ENCODE measurements at regions not wholly inside any gene's neighbourhood (a gene's known extent, or its start where the extent isn't known, plus 50 kb on each side); places are given as distances from the start of the nearest gene placed in this dataset.
"Not testable (repeated sequence)": the region's sequence is repeated elsewhere in the genome, so short reads cannot be mapped to it uniquely, and the experiment has no call there.

DNA sequence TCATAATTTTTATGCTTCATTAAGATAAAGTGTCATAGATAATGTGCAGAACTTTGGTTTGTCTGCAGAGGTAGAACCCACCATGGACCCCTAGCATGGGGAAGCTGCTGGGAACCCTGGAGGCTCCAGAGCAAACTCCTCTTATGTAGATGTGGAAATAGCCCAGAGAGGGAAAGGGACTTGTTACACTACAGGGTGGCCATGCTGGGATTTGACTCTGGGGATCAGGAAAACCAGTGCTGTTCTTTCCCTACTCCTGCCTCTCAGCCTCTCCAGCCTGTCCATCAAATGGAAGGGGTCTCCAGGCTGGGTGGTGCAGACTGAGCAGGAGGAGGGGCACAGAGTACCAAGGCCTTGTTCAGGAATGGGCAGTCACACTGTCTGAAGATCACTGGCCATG, 54.2 kb downstream of the MSX1 start:
- DNase-seq, result no peak

DNA sequence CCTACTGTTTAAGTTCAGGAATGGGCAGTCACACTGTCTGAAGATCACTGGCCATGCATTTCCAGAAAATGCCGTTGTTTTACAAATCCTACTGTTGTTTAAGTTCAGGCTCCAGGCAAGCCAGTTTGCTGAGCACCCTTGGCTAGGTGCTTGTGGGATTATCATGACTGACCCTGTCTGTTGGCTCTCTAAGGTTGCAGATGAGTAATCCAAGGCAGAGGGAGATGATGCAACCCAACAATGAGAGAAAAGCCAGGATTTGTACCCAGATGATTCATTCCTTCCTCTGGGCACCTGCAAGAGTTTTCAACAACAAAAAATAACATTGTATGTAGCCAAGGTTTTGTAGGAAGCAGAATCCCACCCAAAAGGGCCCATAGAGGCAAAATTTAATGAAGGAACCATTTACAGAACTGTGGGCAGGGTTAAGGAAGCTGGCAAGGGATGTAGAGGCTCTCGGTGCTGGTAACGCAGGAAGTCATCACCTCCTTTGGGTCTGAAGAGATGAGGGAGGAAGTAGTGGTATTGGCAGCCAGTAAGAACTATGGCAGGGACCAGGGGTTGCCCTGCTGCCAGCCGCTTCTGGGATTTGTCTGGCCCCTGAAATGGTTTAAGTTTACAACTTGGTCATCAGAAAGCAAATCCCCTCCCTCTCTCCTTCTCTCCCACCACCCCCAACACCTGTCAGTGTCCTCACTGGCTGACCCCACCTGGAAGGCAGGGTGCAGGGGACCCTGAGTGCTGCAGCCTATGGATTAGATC, 54.8 kb downstream of the MSX1 start:
- no peak for DNase-seq

DNA sequence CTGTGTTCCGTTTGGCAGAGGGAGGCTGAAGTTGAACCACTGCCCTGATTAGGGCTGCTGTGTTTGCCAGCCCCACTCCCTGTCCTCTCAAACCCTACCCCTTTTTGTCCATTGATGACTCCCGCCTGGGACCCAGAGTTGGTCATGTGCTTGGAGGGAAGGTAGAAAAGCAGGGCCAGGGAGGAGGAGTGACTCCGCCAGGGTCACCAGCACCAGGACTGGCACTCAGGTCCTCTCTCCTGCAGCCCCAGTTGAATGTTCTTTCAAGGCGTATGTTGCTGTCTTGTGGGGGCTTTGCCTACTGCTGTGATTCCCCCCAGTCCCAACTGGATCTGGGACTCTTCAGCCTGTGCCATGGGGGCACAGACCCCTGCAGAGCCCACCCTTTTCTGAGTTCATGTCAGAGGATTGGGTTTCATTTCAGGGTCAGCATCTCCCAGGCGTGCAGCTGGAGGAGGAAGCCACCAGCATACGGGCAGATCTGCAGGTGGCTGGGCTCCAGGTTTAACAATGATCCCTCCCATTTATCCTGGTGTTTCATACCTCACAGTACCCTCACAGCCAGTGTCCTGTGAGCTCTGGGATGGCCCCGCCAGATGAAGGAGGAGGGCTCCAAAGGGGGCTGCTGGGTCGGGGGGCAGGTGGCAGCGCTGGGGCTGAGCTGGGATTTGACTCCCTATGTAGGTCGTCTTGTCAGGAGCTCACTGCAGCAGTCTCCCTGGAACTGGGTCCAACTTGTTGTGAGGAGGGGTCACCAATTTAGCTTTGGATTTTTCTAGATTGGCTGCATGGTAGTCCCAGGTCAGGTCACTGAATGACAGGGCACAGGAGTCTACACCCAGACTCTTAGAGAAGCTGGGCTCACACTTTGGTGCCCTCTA, 55.7 kb downstream of the MSX1 start:
- no peak for DNase-seq

DNA sequence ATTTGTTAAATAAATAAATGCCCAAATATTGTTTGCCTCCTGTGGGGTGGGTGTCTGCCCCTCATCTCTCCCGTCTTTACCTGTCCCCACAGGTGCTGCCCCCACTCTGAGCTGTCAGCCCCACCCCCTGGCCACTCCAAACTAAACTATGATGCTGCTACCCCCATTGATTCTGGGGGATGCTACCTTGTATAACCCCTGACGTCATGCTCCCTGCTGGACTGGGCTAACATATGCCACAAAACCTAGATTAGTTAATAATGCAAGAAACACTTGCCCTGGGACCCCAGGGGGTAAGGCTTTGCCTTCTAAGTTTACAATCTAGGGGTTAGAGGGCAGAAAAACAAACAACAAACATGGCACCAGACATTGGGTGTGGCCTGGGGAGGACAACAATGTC, 58.6 kb downstream of the MSX1 start:
- DNase-seq, result no peak

DNA sequence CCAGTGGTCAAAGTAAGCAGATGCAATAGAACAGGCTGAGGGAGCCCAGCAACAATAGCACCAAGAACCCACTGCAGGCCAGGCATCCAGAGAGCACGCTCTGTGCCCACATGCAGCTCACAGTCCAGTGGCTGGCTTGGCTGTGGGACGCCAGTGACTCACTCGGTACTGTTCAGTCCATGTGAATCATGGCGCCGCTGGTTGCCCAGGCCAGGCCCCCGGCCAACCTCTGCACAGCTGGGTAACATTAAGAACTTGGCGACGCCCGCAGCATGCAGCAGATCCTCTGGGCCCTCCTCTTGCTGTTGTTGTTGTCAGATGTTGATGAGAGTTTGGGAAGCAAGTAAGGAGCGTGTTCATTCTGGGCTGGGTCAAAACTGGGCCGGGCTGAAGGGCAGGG, 60.5 kb downstream of the MSX1 start:
- no peak for DNase-seq

DNA sequence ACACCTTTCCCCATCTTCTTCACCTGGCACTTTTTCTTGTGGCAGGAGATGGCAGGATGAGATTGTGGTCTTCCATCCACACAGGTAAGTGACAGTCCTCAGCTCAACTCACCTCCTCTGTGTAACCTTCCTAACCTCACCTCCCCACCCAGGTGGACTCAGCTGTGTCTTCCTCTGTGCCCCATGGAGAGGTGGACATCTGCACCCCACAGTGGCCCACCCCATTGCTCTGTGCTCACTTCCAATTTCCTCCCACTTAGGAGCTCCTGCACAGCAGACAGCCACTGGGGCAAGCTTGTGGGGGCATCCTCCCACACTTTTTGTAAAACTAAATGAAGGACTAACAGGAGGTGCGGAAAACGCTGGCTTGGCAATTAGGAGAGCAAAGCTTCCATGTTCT, 61.6 kb downstream of the MSX1 start:
- no peak for DNase-seq

DNA sequence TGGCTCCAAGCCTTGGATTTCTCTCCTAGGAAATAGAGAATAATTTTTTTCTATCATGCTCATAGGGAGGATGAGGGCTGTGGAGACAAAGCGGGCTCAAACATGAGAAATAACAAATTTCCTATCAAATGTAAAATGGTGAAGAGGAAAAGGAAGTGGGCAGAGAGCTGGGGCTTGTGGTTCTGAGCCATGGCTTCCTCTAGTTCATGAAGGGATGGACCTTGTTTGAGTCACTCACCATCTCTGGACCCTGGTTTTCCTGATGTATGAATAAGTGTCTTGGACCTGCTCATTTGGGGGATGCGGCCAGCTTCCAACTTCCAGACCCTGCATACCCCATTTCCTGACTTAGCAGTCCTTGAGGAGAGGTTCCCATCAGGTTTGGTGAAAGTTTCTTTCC, 63.0 kb downstream of the MSX1 start:
- no peak for DNase-seq

DNA sequence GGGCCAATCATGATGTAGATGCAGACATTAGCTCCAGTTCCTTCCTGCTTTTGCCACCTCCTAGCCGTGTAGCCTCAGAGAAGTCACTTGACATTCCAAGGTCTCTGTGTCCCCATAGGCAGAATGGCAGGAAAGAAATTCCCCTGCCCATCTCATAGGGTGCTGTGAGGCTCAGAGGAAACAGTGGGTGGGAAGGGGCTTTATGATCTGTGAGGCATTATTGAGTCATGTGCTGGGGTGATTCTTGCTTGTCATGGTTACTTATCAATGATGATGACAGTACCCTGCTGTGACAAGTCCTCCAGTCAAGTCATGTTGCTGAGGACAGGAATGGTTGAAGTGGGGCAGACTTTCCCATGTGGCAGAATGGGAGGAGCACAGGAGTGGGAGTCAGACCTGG, 63.7 kb downstream of the MSX1 start:
- DNase-seq, result no peak

DNA sequence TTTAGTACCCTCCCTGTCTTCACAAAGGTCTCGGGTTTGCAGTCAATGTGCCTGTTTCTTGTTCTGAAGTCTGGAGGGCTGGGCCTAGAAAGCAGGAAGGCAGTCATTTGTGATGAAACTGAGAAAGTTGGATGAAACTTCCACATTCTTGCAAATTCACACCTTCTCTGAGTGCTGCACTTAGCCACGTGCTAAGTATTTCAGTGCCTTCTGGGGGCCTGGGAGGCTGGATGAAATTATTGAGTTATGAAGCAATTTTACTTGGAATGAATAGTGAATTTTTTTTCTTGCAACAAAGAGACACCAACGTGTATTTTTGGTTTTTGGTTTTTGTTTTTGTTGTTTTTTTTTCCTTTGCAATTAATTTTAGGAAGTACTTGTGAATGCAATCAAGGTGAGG, 71.2 kb downstream of the MSX1 start:
- no peak for DNase-seq

DNA sequence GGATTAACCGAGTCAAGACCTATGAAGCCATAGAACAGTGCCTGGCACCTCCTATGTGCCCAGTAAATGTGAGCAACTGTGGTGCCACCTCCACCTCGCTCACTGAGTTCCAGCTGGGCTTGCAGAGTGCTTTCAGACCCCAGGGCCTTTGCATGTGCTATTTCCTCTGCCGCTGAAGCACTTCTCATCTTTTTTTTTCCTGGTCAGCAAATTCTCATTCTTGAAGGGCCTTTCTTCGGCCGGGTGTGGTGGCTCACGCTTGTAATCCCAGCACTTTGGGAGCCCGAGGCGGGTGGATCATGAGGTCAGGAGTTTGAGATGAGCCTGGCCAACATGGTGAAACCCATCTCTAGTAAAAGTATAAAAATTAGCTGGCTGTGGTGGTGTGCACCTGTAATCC, 76.5 kb downstream of the MSX1 start:
- DNase-seq, result no peak

DNA sequence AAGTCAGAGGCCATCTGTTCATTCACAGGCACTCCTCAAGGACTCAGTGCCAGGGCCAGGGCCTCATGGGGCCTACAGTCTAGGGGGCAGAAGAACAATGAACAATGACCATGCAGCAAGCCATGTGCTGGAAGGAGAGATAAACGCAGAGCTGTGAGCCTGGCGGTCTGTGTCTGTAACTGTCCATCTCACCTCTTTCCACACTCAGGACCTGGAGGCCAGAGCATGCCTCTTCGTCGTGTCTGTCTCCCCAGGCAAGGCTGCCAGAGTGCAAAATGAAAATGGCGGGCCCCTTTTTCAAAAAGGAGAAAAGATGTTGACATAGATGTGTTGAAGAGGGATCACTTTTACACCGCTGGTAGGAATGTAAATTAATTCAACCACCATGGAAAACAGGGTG, 78.5 kb downstream of the MSX1 start:
- no peak for DNase-seq

DNA sequence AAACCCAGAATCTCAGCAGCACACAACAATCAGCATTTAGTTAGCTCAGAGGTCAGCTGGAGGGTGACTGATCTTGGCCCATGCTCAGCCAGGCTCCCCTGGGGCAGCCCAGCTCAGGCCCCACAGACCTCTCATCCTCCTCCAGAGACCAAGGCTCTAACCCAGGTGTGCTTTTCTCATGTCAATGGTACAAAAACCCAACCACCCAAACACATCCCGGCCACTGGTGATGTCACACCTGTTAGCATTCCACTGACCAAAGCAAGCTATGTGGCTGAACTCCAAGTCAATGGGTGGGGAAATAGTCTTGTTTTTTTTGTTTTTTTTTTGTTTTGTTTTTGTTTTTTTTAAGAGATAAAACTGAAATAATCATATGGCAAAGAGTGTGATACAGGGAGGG, 77.5 kb downstream of the CYTL1 start:
- no peak for DNase-seq

DNA sequence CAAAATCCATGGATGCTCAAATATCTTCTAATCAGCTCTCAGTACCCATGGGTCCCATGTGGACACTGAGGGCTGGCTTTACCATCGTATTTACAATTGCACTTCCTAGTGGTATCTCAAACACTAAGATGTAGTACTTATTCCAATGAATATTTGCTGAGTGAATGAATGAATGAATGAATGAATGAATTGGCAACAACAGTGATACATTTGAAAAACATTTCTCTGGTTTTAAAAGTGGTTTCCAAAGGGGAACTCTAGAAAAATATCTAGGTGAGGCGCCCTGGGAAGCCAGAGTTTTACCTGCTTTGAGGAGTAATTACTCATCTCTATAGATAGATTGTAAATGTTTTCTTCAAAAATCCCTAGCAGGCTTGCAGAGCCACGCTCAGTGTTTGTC, 76.6 kb downstream of the CYTL1 start:
- DNase-seq, result no peak

DNA sequence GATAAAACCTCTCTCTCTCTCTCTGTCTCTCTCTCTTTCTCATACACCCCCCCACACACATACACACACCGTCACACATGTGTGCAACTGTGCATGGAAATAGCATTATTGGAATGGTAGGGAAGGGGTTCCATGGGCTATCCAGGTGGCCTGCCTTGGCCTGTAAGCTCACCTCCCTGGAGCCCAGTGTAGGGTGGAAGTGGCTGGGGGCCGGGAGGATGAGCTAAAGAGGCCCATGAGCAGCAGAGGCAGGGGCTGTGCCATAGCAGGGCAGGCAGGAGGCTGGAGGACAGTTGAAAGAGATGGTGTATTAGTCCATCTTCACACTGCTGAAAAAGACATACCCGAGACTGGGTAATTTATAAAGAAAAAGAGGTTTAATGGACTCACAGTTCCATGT, 74.2 kb downstream of the CYTL1 start:
- DNase-seq, result no peak

DNA sequence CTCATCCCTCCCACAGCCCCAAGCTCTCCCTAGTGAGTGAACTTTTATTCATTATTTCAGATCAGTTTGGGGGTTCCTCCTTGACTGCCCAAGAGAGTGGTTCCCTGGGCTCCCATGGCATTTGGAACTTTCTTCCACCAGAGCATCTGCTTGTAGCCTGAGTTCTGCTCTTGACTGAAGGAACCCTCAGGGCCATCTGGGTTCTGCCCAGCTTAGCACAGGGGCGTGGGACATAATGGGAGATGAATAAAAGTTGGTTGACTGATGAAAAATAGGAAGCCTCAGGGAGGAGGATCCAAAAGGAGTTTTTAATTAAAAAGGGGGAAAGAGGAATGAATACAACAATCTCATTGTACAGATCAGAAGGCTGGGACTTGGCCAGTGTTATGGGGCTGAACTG, 73.4 kb downstream of the CYTL1 start:
- no peak for DNase-seq

DNA sequence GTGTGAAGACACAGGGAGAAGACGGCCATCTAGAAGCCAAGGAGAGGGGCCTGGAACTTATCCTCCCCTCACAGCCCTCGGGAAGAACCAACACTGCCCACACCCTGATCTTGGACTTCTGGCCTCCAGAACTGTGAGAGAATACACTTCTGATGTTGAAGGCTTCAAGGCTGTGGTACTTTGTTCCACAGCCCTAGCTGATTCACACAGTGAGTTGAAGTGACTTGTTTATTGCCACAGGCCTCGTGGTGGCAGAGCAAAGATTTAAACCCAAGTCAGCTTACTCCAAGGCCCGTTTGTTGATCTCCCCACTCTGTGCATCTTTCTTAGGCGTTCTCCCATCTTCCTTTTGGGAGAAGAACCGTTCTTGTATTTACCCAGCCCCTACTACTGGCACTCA, 72.8 kb downstream of the CYTL1 start:
- DNase-seq, result no peak

DNA sequence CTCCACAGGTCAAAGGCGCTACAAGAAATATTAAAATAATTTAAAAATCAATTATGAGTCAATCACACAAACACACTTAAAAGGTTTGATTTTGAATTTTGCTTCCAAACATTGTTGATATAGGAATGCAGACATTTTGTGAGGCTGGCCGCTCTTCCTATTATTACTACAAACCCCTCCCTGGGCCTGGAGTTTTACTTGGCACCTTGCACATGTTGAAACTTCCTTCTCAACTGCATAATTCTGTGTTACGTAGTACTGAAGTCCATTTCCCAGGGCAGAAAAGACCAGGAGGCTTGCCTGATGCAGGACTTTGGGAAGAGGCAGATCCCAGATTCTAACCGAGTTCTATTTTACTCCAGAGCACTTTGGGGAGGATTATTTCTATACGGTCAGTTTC, 71.5 kb downstream of the CYTL1 start:
- DNase-seq, result no peak

DNA sequence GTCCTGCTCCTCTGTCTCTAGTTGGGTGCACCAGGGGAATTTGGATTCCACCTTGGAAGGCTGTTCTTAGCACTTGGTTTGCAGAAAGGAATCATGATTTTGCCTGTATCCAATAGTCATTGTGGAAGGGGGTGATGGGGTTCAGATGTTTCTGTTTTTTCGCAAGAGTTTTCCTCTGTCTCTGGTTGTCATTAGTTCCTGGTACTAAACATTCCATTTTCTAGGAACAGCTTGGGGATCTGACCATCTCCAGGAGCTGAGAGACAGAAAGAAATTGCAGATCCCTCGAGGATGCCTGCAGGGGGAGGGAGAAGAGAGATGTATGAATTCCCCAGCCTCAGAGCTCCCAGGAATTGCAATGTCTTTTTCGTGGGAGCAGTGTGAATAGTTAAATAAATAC, 70.9 kb downstream of the CYTL1 start:
- DNase-seq, result peak; percentile 18

DNA sequence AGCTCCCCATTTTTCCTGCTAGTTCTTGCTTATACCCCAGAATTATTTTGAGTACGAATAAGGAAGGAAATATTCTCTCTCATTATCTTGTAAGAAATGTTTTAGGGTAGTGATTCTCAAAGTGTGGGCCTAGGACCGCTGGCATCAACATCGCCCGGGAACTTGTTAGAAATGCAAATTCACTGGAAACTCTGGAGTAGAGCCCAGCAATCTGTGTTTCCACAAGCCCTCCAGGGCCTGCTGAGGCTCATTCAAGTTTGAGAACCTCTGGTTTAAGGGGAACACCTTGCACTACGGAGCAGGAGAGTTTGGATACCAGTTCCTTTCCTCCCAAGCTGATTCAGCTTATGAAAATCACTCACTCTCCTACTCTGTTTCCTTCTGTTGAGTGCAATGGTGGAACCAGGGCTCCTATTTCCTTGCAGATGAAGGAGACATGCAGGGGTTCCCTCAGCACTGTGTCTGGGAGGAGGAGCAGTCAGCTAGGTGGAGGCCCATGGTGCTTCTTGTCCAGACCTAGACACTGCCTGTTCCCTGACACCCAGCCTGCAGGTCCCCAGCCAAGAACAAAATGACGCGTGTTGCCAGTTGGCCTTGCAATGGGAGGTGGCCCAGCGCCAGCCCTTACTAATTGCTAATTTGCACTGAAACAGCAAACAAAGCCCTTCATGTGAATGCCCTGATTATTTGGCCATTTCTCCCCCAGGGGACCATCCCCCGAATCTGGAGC, 68.5 kb downstream of the CYTL1 start:
- DNase-seq, result no peak

DNA sequence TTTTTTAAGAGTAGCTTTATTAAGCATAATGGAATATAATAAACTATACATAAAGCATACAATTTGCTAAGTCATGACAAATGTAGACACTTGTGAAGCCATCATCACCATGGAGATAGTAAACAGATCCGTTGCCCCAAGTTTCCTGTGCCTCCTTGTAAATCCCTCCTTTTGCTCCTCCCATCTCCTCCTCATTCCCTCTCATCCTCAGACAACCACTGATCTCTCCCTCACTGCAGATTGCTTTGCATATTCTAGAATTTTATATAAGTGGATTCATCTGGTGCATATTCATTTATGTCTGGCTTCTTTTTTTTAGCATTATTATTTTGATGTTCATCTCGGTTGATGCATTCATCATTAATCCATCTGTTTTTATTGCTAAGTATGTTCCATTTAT, 67.0 kb downstream of the CYTL1 start:
- no peak for DNase-seq

DNA sequence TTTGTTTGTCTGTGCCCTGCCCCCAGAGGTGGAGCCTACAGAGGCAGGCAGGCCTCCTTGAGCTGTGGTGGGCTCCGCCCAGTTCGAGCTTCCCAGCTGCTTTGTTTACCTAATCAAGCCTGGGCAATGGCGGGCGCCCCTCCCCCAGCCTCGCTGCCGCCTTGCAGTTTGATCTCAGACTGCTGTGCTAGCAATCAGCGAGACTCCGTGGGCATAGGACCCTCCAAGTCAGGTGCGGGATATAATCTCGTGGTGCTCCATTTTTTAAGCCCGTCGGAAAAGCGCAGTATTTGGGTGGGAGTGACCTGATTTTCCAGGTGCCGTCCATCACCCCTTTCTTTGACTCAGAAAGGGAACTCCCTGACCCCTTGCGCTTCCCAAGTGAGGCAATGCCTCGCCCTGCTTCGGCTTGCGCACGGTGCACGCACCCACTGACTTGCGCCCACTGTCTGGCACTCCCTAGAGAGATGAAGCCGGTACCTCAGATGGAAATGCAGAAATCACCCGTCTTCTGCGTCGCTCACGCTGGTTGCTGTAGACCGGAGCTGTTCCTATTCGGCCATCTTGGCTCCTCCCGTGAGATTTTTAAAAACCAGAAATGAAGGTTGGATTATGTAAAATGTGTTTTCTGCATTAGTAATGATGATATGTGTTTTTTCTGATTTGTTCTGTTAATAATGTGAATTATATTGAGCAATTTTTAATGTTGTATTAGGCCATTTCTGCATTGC, 59.7 kb downstream of the CYTL1 start:
- DNase-seq, result not testable (repeated sequence)

DNA sequence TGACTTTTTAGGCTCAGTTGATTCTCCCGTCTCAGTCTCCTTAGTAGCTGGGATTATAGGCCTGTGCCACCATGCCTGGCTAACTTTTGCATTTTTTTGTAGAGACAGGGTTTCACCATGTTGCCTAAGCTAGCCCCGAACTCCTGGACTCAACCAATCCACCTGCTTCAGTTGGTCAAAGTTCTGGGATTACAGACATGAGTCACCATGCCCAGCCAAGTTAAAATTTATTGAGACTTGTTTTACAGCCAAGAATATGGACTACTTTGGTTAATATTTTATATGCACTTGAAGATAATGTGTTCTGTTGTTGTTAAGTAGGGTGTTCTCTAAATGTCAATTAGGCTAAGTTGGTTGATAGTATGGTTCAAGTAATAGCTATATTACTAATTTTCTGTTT, 58.7 kb downstream of the CYTL1 start:
- no peak for DNase-seq

DNA sequence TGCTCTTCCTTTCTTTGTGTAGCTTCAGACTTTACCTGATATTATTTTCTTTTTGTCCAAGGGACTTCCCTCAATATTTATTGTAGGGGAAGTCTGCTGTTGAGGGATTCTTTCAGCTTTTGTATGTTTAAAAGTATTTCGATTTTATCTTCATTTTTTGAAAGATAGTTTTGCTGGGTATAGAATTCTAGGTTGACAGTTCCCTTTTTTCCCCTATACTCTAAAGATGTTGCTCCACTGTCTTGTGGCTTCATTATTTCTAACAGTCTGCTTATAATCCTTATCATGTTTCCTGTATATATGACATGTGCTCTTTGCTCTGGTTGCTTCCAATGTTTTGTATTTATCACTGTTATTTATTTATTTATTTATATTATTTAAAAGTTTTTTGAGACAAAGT, 57.3 kb downstream of the CYTL1 start:
- DNase-seq, result no peak

Data from eye (tissue), 1 donor.